Keratinocyte (primary cell): ENCODE measurements at regions not wholly inside any gene's neighbourhood (a gene's known extent, or its start where the extent isn't known, plus 50 kb on each side); places are given as distances from the start of the nearest gene placed in this dataset.

ENCODE experiments used
- DNase-seq: peaks from one replicate; pipeline ENCODE4 v3.0.0-alpha.2; 2011; ENCODE audit warnings: low read depth, missing footprints, low spot score
- FAIRE-seq: peaks from 2 replicates; lab custom pipeline; 2011; peaks lifted over from hg19 to GRCh38; lab: Jason Lieb, UNC
- H2AFZ ChIP-seq: 2 replicates; pipeline ENCODE4 v1.6.0; 2012; ENCODE audit warnings: low read length, control low read depth, inconsistent platforms; ENCODE audit not compliant: control insufficient read depth
- H3K27ac ChIP-seq: 2 replicates; pipeline ENCODE4 v1.5.1; 2011; ENCODE audit warnings: low read length; ENCODE audit not compliant: control insufficient read depth, insufficient read depth
- H3K27me3 ChIP-seq: 3 replicates; pipeline ENCODE4 v1.6.0; 2011; ENCODE audit warnings: low read length; ENCODE audit not compliant: control insufficient read depth, insufficient read depth; ENCODE audit errors: extremely low read depth
- H3K36me3 ChIP-seq, 2 experiments: 2 replicates in 1 of 2; 3 replicates in 1 of 2; pipeline ENCODE4 v1.5.1; 2011; ENCODE audit warnings: low read length in 2 of 2, mild to moderate bottlenecking in 1 of 2; ENCODE audit not compliant: control insufficient read depth in 2 of 2, insufficient read depth in 2 of 2; ENCODE audit errors: extremely low read depth in 1 of 2
- H3K4me1 ChIP-seq: 3 replicates; pipeline ENCODE4 v1.5.1; 2011; ENCODE audit warnings: low read length; ENCODE audit not compliant: control insufficient read depth, insufficient read depth; ENCODE audit errors: extremely low read depth
- H3K4me2 ChIP-seq: 3 replicates; pipeline ENCODE4 v1.6.0; 2011; ENCODE audit warnings: low read depth, low read length; ENCODE audit not compliant: control insufficient read depth, insufficient read depth; ENCODE audit errors: extremely low read depth
- H3K4me3 ChIP-seq, 3 experiments: fragments of 200-600 bp in 1 of 3; sonication (generic) in 1 of 3; 2 replicates in 2 of 3; 3 replicates in 1 of 3; pipeline ENCODE4 v1.5.1; 2011 to 2016; ENCODE audit warnings: low read length in 3 of 3, mild to moderate bottlenecking in 3 of 3, control low read depth in 2 of 3, inconsistent platforms in 1 of 3, low read depth in 1 of 3, mixed read lengths in 1 of 3, mixed run types in 1 of 3, moderate library complexity in 1 of 3; ENCODE audit not compliant: control insufficient read depth in 2 of 3, insufficient read depth in 2 of 3; ENCODE audit errors: extremely low read depth in 1 of 3
- H3K79me2 ChIP-seq: 2 replicates; pipeline ENCODE4 v1.6.0; 2012; ENCODE audit warnings: low read length; ENCODE audit not compliant: control insufficient read depth, insufficient read depth
- H3K9ac ChIP-seq: 3 replicates; pipeline ENCODE4 v1.6.0; 2011; ENCODE audit warnings: low read length; ENCODE audit not compliant: control insufficient read depth, insufficient read depth; ENCODE audit errors: extremely low read depth
- H3K9me1 ChIP-seq: 3 replicates; pipeline ENCODE4 v1.6.0; 2011; ENCODE audit warnings: low read length; ENCODE audit not compliant: control insufficient read depth, insufficient read depth; ENCODE audit errors: extremely low read depth
- H3K9me3 ChIP-seq: 2 replicates; pipeline ENCODE4 v1.5.1; 2012; ENCODE audit warnings: low read depth, low read length; ENCODE audit not compliant: control insufficient read depth
- H4K20me1 ChIP-seq: 3 replicates; pipeline ENCODE4 v1.6.0; 2011; ENCODE audit warnings: low read length; ENCODE audit not compliant: control insufficient read depth, insufficient read depth; ENCODE audit errors: extremely low read depth
- CTCF ChIP-seq, 3 experiments: IDR thresholded peaks in 1 of 3; conservative IDR thresholded peaks in 1 of 3; optimal IDR thresholded peaks in 1 of 3; 2 replicates in 2 of 3; 3 replicates in 1 of 3; pipeline versions ENCODE3 to v1.5.1; 2011; ENCODE audit warnings: low read length in 3 of 3, mild to moderate bottlenecking in 3 of 3, moderate library complexity in 2 of 3, control low read depth in 1 of 3, inconsistent platforms in 1 of 3; ENCODE audit not compliant: insufficient read depth in 2 of 3; ENCODE audit errors: extremely low read depth in 1 of 3
- EZH2 ChIP-seq: IDR thresholded peaks from one replicate; pipeline ENCODE4 v1.6.1; 2012; ENCODE audit warnings: inconsistent platforms, mild to moderate bottlenecking, low read length, moderate library complexity
- dilution Hi-C: fragments of 300-500 bp; cut with MboI; formaldehyde crosslinking; loops from one replicate; pipeline ENCODE4 v1.7.0; 2020; ENCODE audit warnings: low sequenced_read_pairs; ENCODE audit not compliant: extremely low pct_ligation_motif_present

GRCh38 chr10:108632144-108632543 is 1291.2 kb downstream of the XPNPEP1 start:
- no peaks in the 10 kb centered on the region for H3K36me3 ChIP-seq
- no peak for TF ChIP-seq CTCF (optimal IDR thresholded peaks at IDR 0.05 in 1 of 3, IDR thresholded peaks at IDR 0.05 in 1 of 3, conservative IDR thresholded peaks at IDR 0.05 in 1 of 3; ENCODE audit: extremely low read depth in 1 of 3, insufficient read depth in 2 of 3, low read length in 3 of 3)
- no peak for TF ChIP-seq EZH2
- no peaks in the 10 kb centered on the region for H3K9me3 ChIP-seq
- H2AFZ ChIP-seq = no peak overlapping the region
- H3K4me2 ChIP-seq = no peak overlapping the region
- dilution Hi-C loops = no loop called here
- H3K4me1 ChIP-seq = no peaks in the 10 kb centered on the region
- no peaks in the 10 kb centered on the region for H3K9me1 ChIP-seq
- FAIRE-seq = no peak
- H3K79me2 ChIP-seq = no peaks in the 10 kb centered on the region
- no peak overlapping the region for H3K4me3 ChIP-seq
- H3K27ac ChIP-seq = no peak overlapping the region
- no peak overlapping the region for H3K9ac ChIP-seq
- no peaks in the 10 kb centered on the region for H4K20me1 ChIP-seq
- no peak for DNase-seq
- no peaks in the 10 kb centered on the region for H3K27me3 ChIP-seq

GRCh38 chr10:108631332-108631731 is 1292.0 kb downstream of the XPNPEP1 start:
- dilution Hi-C loops = no loop called here

More at GRCh38 chr10:108631332-108631731, 1292.0 kb downstream of the XPNPEP1 start:
- Histone ChIP-seq H3K36me3 (no peaks in the 10 kb centered on the region), H2AFZ (no peak overlapping the region), H3K4me1 (no peaks in the 10 kb centered on the region), H3K9ac (no peak overlapping the region), H4K20me1 (no peaks in the 10 kb centered on the region), H3K9me1 (no peaks in the 10 kb centered on the region), H3K27me3 (no peaks in the 10 kb centered on the region), H3K79me2 (no peaks in the 10 kb centered on the region), H3K4me3 (no peak overlapping the region), H3K27ac (no peak overlapping the region), H3K4me2 (no peak overlapping the region), H3K9me3 (no peaks in the 10 kb centered on the region)
- DNase-seq = no peak
- FAIRE-seq = no peak
- TF ChIP-seq EZH2 (no peak), CTCF (optimal IDR thresholded peaks at IDR 0.05 in 1 of 3, IDR thresholded peaks at IDR 0.05 in 1 of 3, conservative IDR thresholded peaks at IDR 0.05 in 1 of 3; ENCODE audit: extremely low read depth in 1 of 3, insufficient read depth in 2 of 3, low read length in 3 of 3) (no peak)
